Vagina (tissue), 2 donors: ENCODE measurements at regions not wholly inside any gene's neighbourhood (a gene's known extent, or its start where the extent isn't known, plus 50 kb on each side); places are given as distances from the start of the nearest gene placed in this dataset.

Experiments used
- DNase-seq, 2 donors: peaks; one replicate each; pipeline ENCODE4 v3.0.0-alpha.2; 2017; ENCODE audit errors: extremely low spot score in 2 of 2
- H3K27ac ChIP-seq: fragments of 200-600 bp; sonication (generic); one replicate; pipeline ENCODE4 v1.5.1; 2019
- H3K27me3 ChIP-seq: fragments of 200-600 bp; sonication (generic); one replicate; pipeline ENCODE4 v1.5.1; 2019
- H3K36me3 ChIP-seq, 2 donors: fragments of 200-600 bp; sonication (generic); one replicate each; pipeline ENCODE4 v1.5.1; 2017 to 2019
- H3K4me1 ChIP-seq: fragments of 200-600 bp; sonication (generic); one replicate; pipeline ENCODE4 v1.5.1; 2019
- H3K4me3 ChIP-seq, 2 donors: fragments of 200-600 bp; sonication (generic); 1 replicate in 1 of 2; 2 replicates in 1 of 2; pipeline ENCODE4 v1.5.1; 2016 to 2019
- H3K9me3 ChIP-seq: fragments of 200-600 bp; sonication (generic); one replicate; pipeline ENCODE4 v1.5.1; 2019
- CTCF ChIP-seq, 3 experiments: fragments of 450-650 bp in 2 of 3; fragments of 200-600 bp in 1 of 3; sonication (generic) in 1 of 3; IDR thresholded peaks; one replicate each; pipeline ENCODE4 v1.5.1; 2017 to 2019; ENCODE audit warnings: antibody characterized with exemption in 3 of 3, mild to moderate bottlenecking in 2 of 3, moderate library complexity in 2 of 3
- POLR2A ChIP-seq, 2 donors: fragments of 450-650 bp; IDR thresholded peaks; one replicate each; pipeline ENCODE4 v1.6.1; 2017; ENCODE audit warnings: antibody characterized with exemption in 2 of 2, mild to moderate bottlenecking in 2 of 2, moderate library complexity in 2 of 2
- POLR2AphosphoS5 ChIP-seq, 2 donors: sonication (generic); formaldehyde crosslinking; IDR thresholded peaks; one replicate each; pipeline ENCODE4 v1.9.0; 2017; ENCODE audit warnings: antibody characterized with exemption in 2 of 2, mild to moderate bottlenecking in 2 of 2, low read depth in 1 of 2; ENCODE audit not compliant: insufficient read depth in 1 of 2
- intact Hi-C: fragments of 100-400 bp; cut with DNase I; formaldehyde crosslinking; loops from one replicate; pipeline ENCODE4 v1.15.1; 2023

GRCh38 chr10:35898716-35899440 lies 256.8 kb upstream of the FZD8 start:
- Histone ChIP-seq H3K9me3 (no peaks in the 10 kb centered on the region), H3K27ac (no peak overlapping the region), H3K36me3 (no peaks in the 10 kb centered on the region), H3K4me3 (no peak overlapping the region), H3K4me1 (no peaks in the 10 kb centered on the region), H3K27me3 (no peaks in the 10 kb centered on the region)
- intact Hi-C loops = no loop called here
- TF ChIP-seq CTCF (IDR thresholded peaks at IDR 0.05) (no peak), POLR2A (IDR thresholded peaks at IDR 0.05) (no peak), POLR2AphosphoS5 (IDR thresholded peaks at IDR 0.05; ENCODE audit: insufficient read depth in 1 of 2, low read depth in 1 of 2) (no peak)
- no peak for DNase-seq

DNA sequence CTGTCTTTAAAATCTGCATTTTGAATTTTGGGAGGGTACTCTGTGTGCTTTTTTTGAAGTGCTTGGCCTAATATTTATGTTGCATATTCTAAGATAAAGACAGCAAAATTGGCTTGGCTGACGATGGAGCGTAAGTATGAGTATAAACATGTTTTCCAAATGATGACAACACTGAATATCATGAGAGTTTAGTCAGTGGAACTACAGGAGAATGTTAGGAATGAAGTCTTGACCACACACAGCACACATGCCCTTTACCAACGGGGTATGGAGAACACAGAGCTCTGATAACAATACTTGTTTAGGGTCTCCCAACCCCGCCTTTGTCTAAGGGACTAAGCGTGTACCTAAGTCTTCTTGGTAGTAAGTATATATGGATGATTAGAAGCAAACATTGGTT lies 253.9 kb upstream of the FZD8 start:
- TF ChIP-seq POLR2A (IDR thresholded peaks at IDR 0.05) (no peak), POLR2AphosphoS5 (IDR thresholded peaks at IDR 0.05; ENCODE audit: insufficient read depth in 1 of 2, low read depth in 1 of 2) (no peak), CTCF (IDR thresholded peaks at IDR 0.05) (no peak)

GRCh38 chr10:35895331-35895730 lies 253.2 kb upstream of the FZD8 start:
- intact Hi-C loops = no loop called here

More for the DNA sequence above, 253.9 kb upstream of the FZD8 start:
- no peak overlapping the region for H3K4me3 ChIP-seq
- intact Hi-C loops = no loop called here
- DNase-seq = no peak
- no peaks in the 10 kb centered on the region for H3K9me3 ChIP-seq
- H3K27me3 ChIP-seq = no peaks in the 10 kb centered on the region
- no peak overlapping the region for H3K27ac ChIP-seq
- H3K4me1 ChIP-seq = no peaks in the 10 kb centered on the region
- H3K36me3 ChIP-seq = no peaks in the 10 kb centered on the region

DNA sequence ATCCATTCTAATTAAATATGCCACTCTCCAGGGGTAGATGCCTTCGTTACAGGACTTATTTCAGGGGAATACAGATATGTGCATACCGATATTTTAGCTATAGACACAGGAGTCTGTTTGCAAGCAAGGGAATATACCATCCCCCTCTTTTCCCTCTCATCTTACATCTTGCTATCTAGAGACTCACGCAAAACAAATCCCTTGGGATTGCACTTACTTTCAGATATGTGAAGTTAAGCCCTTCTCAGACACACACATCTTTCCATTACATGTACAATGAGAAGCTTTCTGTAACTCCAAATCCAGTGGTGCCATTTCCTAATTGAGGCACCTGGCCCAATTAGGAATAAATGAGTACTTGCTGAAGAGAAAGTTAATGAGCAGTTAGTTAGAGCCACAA lies 250.4 kb upstream of the FZD8 start:
- Histone ChIP-seq H3K4me1 (peaks cover 7% of the 10 kb centered on the region), H3K27me3 (no peaks in the 10 kb centered on the region), H3K9me3 (no peaks in the 10 kb centered on the region), H3K27ac (no peak overlapping the region), H3K4me3 (no peak overlapping the region), H3K36me3 (no peaks in the 10 kb centered on the region)
- no peak for TF ChIP-seq CTCF (IDR thresholded peaks at IDR 0.05)
- TF ChIP-seq POLR2A (IDR thresholded peaks at IDR 0.05) = no peak
- intact Hi-C loops = no loop called here
- DNase-seq = no peak

More at GRCh38 chr10:35895331-35895730, 253.2 kb upstream of the FZD8 start:
- Histone ChIP-seq H3K36me3 (no peaks in the 10 kb centered on the region), H3K27me3 (no peaks in the 10 kb centered on the region), H3K4me3 (no peak overlapping the region), H3K9me3 (no peaks in the 10 kb centered on the region), H3K27ac (no peak overlapping the region), H3K4me1 (peaks cover 2% of the 10 kb centered on the region)
- DNase-seq = no peak
- no peak for TF ChIP-seq CTCF (IDR thresholded peaks at IDR 0.05)
- TF ChIP-seq POLR2A (IDR thresholded peaks at IDR 0.05) = no peak
- TF ChIP-seq POLR2AphosphoS5 (IDR thresholded peaks at IDR 0.05; ENCODE audit: insufficient read depth in 1 of 2, low read depth in 1 of 2) = no peak

DNA sequence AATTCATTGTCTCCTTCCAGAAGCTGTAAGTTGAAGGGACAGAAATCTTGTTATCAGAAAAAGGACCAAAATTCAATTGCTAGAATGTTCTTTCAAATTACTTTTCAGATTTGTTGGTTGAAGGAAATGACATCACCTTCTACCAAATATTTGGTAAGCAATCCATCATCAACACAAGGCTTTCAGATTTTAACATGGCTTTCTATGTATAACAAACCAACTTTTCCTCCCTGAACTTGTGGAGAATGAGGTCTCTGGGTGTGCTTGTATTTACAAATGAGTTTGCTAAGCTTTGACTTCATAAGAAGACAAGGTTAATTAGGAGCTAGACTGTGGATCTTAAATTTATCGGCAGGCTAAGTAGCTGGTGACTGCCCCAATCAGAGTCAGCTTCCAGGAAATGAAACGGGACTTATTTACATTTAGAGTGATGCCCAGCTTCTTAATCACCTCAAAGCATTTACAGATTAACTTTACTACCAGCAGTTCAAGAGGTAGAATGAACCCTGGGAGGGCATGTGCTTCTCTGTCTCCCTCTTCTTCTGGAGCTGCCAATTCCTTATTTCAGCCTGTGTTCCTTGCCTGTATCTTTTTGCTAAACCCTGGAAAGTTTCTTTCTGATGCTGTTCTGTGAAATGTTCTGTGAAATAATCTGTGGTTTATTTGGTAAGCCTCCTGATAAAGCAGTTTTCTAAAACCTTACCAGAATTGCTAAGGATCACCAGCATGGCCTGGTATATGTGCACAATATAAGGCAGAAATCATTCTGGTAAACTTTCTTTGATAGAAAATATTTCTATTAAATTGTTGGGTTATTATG lies 248.8 kb upstream of the FZD8 start:
- Histone ChIP-seq H3K27ac (no peak overlapping the region), H3K36me3 (no peaks in the 10 kb centered on the region), H3K9me3 (no peaks in the 10 kb centered on the region), H3K27me3 (no peaks in the 10 kb centered on the region), H3K4me1 (peaks cover 7% of the 10 kb centered on the region), H3K4me3 (no peak overlapping the region)
- intact Hi-C loops = no loop called here
- DNase-seq = no peak
- TF ChIP-seq CTCF (IDR thresholded peaks at IDR 0.05) (no peak), POLR2AphosphoS5 (IDR thresholded peaks at IDR 0.05; ENCODE audit: insufficient read depth in 1 of 2, low read depth in 1 of 2) (no peak), POLR2A (IDR thresholded peaks at IDR 0.05) (no peak)
